Osteocyte (in vitro differentiated cells): ENCODE measurements at regions not wholly inside any gene's neighbourhood (a gene's known extent, or its start where the extent isn't known, plus 50 kb on each side); places are given as distances from the start of the nearest gene placed in this dataset.
"Not testable (repeated sequence)": the region's sequence is repeated elsewhere in the genome, so short reads cannot be mapped to it uniquely, and the experiment has no call there.

ENCODE experiments used
- DNase-seq: peaks from one replicate; pipeline ENCODE4 v3.0.0; 2021; ENCODE audit warnings: mixed read lengths; ENCODE audit not compliant: unreplicated experiment; ENCODE audit errors: extremely low spot score
- H3K27ac Mint-ChIP-seq: one replicate; pipeline ENCODE4 v1.8.0; 2021; ENCODE audit warnings: mild to moderate bottlenecking, mixed read lengths; ENCODE audit not compliant: unreplicated experiment
- H3K27me3 Mint-ChIP-seq: one replicate; pipeline ENCODE4 v1.8.0; 2021; ENCODE audit warnings: mixed read lengths; ENCODE audit not compliant: unreplicated experiment
- H3K36me3 Mint-ChIP-seq: one replicate; pipeline ENCODE4 v1.8.0; 2021; ENCODE audit warnings: mixed read lengths; ENCODE audit not compliant: unreplicated experiment
- H3K4me1 Mint-ChIP-seq: one replicate; pipeline ENCODE4 v1.8.0; 2021; ENCODE audit warnings: mixed read lengths; ENCODE audit not compliant: unreplicated experiment
- H3K4me3 Mint-ChIP-seq: one replicate; pipeline ENCODE4 v1.8.0; 2021; ENCODE audit warnings: mild to moderate bottlenecking, moderate library complexity, mixed read lengths; ENCODE audit not compliant: unreplicated experiment
- H3K9me3 Mint-ChIP-seq: one replicate; pipeline ENCODE4 v1.8.0; 2021; ENCODE audit warnings: mixed read lengths; ENCODE audit not compliant: unreplicated experiment
- CTCF ChIP-seq: fragments of 200-600 bp; sonication (generic); IDR thresholded peaks from 2 replicates; pipeline ENCODE4 v1.5.0; 2021; ENCODE audit warnings: antibody characterized with exemption, mild to moderate bottlenecking, moderate library complexity

GRCh38 chr12:18827913-18828312, 90.0 kb downstream of the CAPZA3 start:
- DNase-seq: no peak
- TF ChIP-seq CTCF: no peak
- H3K4me3 Mint-ChIP-seq: no peak overlapping the region
- no peaks in the 10 kb centered on the region for H3K27me3 Mint-ChIP-seq
- no peaks in the 10 kb centered on the region for H3K36me3 Mint-ChIP-seq
- no peak overlapping the region for H3K27ac Mint-ChIP-seq
- H3K4me1 Mint-ChIP-seq: no peaks in the 10 kb centered on the region
- H3K9me3 Mint-ChIP-seq: peaks cover 15% of the 10 kb centered on the region

GRCh38 chr12:18828483-18828882, 90.6 kb downstream of the CAPZA3 start:
- H3K4me1 Mint-ChIP-seq: no peaks in the 10 kb centered on the region
- no peak overlapping the region for H3K27ac Mint-ChIP-seq
- H3K9me3 Mint-ChIP-seq: peaks cover 20% of the 10 kb centered on the region
- H3K4me3 Mint-ChIP-seq: no peak overlapping the region
- no peaks in the 10 kb centered on the region for H3K36me3 Mint-ChIP-seq
- no peak for DNase-seq
- TF ChIP-seq CTCF: no peak
- peaks cover 5% of the 10 kb centered on the region for H3K27me3 Mint-ChIP-seq

GRCh38 chr12:18828987-18829386, 91.1 kb downstream of the CAPZA3 start:
- no peak for DNase-seq
- peaks cover 5% of the 10 kb centered on the region for H3K27me3 Mint-ChIP-seq
- H3K4me1 Mint-ChIP-seq: no peaks in the 10 kb centered on the region
- no peak overlapping the region for H3K27ac Mint-ChIP-seq
- no peaks in the 10 kb centered on the region for H3K36me3 Mint-ChIP-seq
- peaks cover 20% of the 10 kb centered on the region for H3K9me3 Mint-ChIP-seq
- no peak overlapping the region for H3K4me3 Mint-ChIP-seq
- TF ChIP-seq CTCF: no peak

GRCh38 chr12:18832932-18833331, 95.0 kb downstream of the CAPZA3 start:
- not testable (repeated sequence) for H3K4me1 Mint-ChIP-seq, H3K4me3 Mint-ChIP-seq, H3K27me3 Mint-ChIP-seq, H3K36me3 Mint-ChIP-seq, DNase-seq, H3K27ac Mint-ChIP-seq
- peaks cover 20% of the 10 kb centered on the region for H3K9me3 Mint-ChIP-seq

- H3K4me3 Mint-ChIP-seq: no peak overlapping the region
- H3K36me3 Mint-ChIP-seq: no peaks in the 10 kb centered on the region
- TF ChIP-seq CTCF: no peak
- peaks cover 5% of the 10 kb centered on the region for H3K27me3 Mint-ChIP-seq
- no peak overlapping the region for H3K27ac Mint-ChIP-seq
- DNase-seq: no peak
- H3K4me1 Mint-ChIP-seq: no peaks in the 10 kb centered on the region
- peaks cover 16% of the 10 kb centered on the region for H3K9me3 Mint-ChIP-seq
Observed at GRCh38 chr12:18837025-18837424, 99.1 kb downstream of the CAPZA3 start.

- peaks cover 16% of the 10 kb centered on the region for H3K9me3 Mint-ChIP-seq
- no peaks in the 10 kb centered on the region for H3K36me3 Mint-ChIP-seq
- no peaks in the 10 kb centered on the region for H3K4me1 Mint-ChIP-seq
- no peak for TF ChIP-seq CTCF
- peaks cover 5% of the 10 kb centered on the region for H3K27me3 Mint-ChIP-seq
- DNase-seq: no peak
- H3K4me3 Mint-ChIP-seq: no peak overlapping the region
- no peak overlapping the region for H3K27ac Mint-ChIP-seq
Observed at GRCh38 chr12:18837505-18837904, 99.6 kb downstream of the CAPZA3 start.

GRCh38 chr12:18840997-18841396, 103.1 kb downstream of the CAPZA3 start:
- H3K9me3 Mint-ChIP-seq: peaks cover 11% of the 10 kb centered on the region
- H3K36me3 Mint-ChIP-seq, DNase-seq, H3K4me1 Mint-ChIP-seq, H3K27ac Mint-ChIP-seq, H3K4me3 Mint-ChIP-seq, H3K27me3 Mint-ChIP-seq: not testable (repeated sequence)
